ENCODE measurements at regions not wholly inside any gene's neighbourhood (a gene's known extent, or its start where the extent isn't known, plus 50 kb on each side); places are given as distances from the start of the nearest gene placed in this dataset.

DNA sequence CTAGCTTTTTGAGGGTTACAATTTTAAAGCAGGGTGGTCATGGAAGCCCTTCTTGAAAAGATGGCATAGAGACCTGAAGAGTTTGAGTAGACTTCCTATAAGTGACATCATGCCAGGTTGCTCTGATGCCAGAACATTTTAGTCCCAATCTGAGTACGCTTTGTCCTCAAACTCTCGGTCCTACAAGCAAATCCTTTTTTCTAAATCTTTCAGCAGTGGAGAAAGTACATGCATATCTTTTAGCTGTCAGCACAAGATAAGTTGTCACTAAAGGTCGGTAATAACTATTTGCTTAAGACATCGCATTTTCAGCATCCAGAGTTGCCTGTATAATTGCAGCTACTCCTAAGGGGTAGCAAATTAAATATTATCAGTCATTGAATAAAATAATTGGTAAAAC is 140.4 kb downstream of the ATP6V1G3 start:
- no peak for TF ChIP-seq ZBTB26 (tag by site-specific recombination; optimal IDR thresholded peaks at IDR 0.05)
- TF ChIP-seq ZNF768 (tag by site-specific recombination; IDR thresholded peaks at IDR 0.05) = no peak
- no peak for TF ChIP-seq REST (tag by site-specific recombination; IDR thresholded peaks at IDR 0.05)
- no peak for TF ChIP-seq ZFHX2 (tag by site-specific recombination; conservative IDR thresholded peaks at IDR 0.05)
- TF ChIP-seq ZFP69B (tag by site-specific recombination; IDR thresholded peaks at IDR 0.05) = no peak
- no peak for TF ChIP-seq ZNF335 (tag by site-specific recombination; conservative IDR thresholded peaks at IDR 0.05)
- TF ChIP-seq CTCF (tag by site-specific recombination; IDR thresholded peaks at IDR 0.05) = no peak
- TF ChIP-seq SETDB1 (IDR thresholded peaks at IDR 0.05; ENCODE audit: insufficient read length, low read length) = no peak
- no peak for TF ChIP-seq ZNF629 (tag by site-specific recombination; IDR thresholded peaks at IDR 0.05)
- TF ChIP-seq ZNF558 (tag by site-specific recombination; IDR thresholded peaks at IDR 0.05) = no peak
- no peak for TF ChIP-seq ZNF354C (tag by site-specific recombination; IDR thresholded peaks at IDR 0.05; ENCODE audit: borderline replicate concordance, low read depth)
- TF ChIP-seq, protein P1, sequence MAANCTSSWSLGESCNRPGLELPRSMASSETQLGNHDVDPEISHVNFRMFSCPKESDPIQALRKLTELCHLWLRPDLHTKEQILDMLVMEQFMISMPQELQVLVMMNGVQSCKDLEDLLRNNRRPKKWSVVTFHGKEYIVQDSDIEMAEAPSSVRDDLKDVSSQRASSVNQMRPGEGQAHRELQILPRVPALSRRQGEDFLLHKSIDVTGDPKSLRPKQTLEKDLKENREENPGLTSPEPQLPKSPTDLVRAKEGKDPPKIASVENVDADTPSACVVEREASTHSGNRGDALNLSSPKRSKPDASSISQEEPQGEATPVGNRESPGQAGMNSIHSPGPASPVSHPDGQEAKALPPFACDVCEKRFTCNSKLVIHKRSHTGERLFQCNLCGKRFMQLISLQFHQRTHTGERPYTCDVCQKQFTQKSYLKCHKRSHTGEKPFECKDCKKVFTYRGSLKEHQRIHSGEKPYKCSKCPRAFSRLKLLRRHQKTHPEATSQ (tag by site-specific recombination; IDR thresholded peaks at IDR 0.05) = no peak
- TF ChIP-seq GLI4 (tag by site-specific recombination; IDR thresholded peaks at IDR 0.05) = no peak
- no peak for TF ChIP-seq ZNF274 (IDR thresholded peaks at IDR 0.05; ENCODE audit: low read length)
- no peak for TF ChIP-seq ZNF274 (tag by site-specific recombination; IDR thresholded peaks at IDR 0.05; ENCODE audit: borderline replicate concordance)
